EL (cell line): ENCODE measurements at regions not wholly inside any gene's neighbourhood (a gene's known extent, or its start where the extent isn't known, plus 50 kb on each side); places are given as distances from the start of the nearest gene placed in this dataset.
"Not testable (repeated sequence)": the region's sequence is repeated elsewhere in the genome, so short reads cannot be mapped to it uniquely, and the experiment has no call there.

ENCODE experiments used
- DNase-seq: peaks from one replicate; pipeline ENCODE4 v3.0.0-alpha.2; 2016

DNA sequence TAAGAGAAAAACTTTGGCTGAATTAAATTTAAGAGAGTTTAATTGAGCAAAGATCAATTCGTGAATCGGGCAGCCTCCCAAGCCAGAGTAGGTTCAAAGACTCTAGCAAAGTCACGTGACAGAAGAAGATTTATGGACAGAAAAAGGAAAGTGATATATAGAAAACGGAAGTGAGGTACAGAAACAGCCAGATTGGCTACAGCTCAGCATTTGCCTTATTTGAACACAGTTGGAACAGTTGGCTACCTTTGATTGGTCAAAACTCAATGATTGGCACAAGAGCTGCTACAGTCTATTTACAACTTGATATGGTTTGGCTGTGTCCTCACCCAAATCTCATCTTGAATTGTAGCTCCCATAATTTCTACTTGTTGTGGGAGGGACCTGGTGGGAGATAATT lies 102.6 kb downstream of the PLG start:
- no peak for DNase-seq

GRCh38 chr6:160808263-160808662 lies 106.2 kb downstream of the PLG start:
- DNase-seq = no peak

DNA sequence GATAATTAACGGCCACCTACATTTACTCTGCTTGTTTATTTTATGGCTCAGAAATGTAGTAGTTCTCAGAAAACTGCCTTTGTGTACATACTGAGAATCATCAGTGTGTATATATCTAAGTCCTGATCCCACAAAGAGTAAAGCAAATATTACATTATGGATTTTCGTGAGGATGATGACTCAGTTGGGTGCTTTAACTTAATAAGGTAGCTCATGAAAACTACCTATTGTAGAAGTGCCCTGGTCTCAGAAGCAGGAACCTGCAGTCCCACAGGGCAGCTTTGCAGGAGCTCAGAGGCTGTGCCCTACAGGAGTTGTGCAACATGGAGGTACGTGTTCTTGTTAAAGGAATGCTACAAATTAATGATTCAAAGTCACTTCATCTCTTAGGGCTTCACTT lies 108.2 kb downstream of the PLG start:
- DNase-seq = no peak

DNA sequence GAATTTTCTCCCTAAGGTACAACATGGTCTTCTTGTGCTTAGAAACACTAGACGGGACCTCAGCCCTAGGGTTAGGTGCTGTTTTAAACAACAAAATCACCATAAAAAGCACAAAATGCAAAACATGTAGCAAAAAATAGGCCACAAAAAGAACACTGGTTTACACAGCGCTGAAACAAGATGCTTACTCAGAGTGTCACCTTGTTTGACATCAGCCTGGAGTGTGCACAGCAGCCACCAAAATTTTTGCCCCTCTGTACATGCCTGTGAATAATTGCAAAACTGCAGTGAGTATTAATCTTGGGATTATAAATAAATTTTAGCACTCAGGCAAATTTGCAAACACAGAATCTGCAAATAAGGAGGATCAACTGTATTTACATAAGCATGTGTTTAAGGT lies 110.1 kb downstream of the PLG start:
- no peak for DNase-seq

DNA sequence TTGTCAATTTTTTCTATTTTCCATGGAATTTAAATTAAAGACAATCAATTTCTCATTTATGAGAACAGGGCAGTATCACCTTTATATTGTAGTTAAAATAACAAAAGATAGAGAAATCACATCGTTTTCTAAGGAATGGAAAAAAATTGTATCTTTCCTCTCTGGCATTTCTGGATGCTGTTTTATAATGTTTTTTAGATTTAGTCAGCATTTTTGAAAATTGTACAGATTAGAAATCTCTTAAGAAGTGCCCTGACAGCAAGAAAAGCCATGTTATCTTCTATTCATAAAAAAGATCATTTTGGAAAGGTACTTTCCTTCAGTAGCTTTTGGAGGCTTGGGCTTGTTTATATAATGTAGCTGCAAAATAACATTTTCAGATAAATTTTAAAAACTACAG lies 116.9 kb downstream of the PLG start:
- DNase-seq = no peak

DNA sequence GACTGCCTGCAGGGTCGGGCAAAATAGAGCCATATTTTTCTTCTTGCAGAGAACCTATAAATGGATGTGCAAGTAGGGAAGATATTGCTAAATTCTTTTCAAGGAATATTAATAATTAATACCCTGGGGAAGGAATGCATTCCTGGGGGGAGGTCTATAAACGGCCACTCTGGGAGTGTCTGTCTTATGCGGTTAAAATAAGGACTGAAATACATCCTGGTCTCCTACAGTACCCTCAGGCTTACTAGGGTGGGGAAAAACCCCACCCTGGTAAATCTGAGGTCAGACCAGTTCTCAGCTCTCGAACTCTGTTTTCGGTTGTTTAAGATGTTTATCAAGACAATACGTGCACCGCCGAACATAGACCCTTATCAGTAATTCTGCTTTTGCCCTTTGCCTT lies 118.6 kb downstream of the PLG start:
- not testable (repeated sequence) for DNase-seq

- no peak for DNase-seq
Observed at GRCh38 chr6:160831739-160832138, 129.7 kb downstream of the PLG start.

DNA sequence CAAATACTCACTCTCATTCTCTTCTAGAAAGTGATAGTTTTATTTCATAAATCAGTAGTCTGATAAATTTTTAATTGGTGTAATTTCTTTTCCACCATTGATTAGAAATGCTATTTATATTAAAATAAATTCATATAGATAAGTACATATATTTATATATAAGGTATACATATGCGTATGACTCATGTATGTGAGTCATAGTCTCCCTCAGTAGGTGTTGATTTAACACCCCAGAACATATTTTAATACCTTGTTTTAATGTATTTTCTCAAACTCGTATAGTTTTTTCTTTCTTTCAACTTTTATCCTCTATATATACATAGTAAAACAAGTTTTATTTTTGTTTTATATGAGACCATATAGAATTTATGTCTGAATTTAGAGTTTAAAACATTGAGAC lies 130.4 kb downstream of the PLG start:
- no peak for DNase-seq

GRCh38 chr6:160837146-160837545 lies 135.1 kb downstream of the PLG start:
- no peak for DNase-seq

- DNase-seq = no peak
Observed at GRCh38 chr6:160851031-160851430, 140.5 kb upstream of the MAP3K4 start.

GRCh38 chr6:160853946-160854345 lies 137.6 kb upstream of the MAP3K4 start:
- no peak for DNase-seq

GRCh38 chr6:160858886-160859285 lies 132.7 kb upstream of the MAP3K4 start:
- DNase-seq = no peak

DNA sequence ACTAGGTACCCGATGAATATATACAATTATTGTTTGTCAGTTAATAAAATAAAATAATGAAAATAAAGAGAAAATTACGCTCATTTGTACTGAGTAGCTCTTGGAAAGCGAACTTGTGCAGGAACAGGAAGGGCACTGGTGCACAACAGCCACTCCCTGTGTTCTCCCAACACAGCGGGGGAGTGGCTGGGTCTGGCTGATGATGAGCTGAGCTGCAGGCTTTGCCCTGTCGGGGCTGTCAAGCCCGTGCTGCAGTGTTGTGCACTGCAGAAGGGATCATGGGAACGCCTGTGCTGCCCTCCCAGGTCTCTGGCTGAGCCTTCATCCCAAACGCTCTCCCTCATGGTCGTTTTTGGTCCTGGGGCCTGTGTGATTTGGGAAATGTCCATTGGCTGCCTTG lies 131.7 kb upstream of the MAP3K4 start:
- no peak for DNase-seq

DNA sequence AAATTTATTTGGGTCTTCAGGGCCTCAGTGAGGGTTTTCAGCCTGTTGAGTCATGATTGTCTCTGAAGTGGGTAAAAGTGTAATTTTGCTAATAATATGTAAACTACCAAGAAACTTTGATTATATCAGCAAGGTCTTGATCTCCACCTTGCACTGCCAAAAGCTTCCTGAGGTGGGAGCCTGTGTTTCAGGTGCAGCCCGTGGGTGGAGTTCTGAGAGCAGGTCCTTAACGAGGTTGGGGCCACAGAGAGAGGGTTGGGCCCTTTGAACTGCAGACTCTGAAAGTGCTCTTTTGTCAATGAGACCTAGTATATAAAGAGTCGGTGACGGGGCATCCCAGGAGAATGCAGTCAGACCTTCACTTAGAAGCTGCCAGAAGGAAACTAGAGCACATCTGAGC lies 129.7 kb upstream of the MAP3K4 start:
- no peak for DNase-seq

GRCh38 chr6:160863782-160864181 lies 127.8 kb upstream of the MAP3K4 start:
- DNase-seq = no peak

DNA sequence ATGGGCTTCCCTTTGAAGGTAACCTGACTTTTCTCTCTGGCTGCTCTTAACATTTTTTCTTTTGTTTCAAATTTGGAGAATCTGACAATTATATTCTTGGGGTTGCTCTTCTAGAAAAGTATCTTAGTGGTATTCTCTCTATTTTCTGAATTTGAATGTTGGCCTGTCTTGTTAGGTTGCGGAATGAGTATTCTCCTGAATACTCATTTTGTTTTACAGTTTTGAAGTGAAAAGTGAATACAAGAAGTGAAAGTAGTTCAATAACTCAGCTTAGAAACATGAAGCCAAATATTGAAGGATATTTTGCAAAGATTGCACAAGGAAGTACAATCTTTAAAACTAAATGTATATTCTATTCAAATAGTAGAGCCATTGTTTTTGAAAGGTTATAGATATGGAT lies 120.2 kb upstream of the MAP3K4 start:
- no peak for DNase-seq

DNA sequence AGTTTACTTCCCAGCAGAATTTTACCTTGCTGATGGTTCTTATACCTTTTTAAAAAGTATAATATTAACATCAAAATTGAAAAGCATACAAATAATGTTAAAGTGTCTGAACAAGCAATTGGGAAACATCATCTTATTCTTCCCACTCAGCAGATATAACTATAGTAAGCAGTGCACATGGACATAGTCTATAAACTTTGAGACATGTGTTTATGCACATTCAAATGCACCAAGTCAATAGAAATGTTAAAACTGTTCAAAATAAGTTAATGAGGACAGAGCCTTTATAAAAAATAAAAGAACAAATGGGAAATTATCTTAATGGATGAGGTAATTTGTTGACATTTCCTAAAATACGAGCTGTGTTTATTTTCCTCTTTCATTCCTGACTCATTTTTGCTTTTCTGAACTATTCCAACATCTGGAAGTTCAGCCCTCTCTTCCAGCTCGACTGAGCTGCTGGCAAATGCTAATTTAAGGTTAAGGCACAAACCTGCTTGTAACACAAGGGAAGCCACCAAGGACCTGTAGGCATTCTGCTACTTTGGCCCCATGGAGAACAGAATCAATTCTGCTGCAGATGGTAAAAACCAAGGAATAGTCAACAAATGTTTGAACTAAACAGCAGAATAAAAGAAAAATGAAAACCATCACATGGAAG lies 110.3 kb upstream of the MAP3K4 start:
- no peak for DNase-seq

DNA sequence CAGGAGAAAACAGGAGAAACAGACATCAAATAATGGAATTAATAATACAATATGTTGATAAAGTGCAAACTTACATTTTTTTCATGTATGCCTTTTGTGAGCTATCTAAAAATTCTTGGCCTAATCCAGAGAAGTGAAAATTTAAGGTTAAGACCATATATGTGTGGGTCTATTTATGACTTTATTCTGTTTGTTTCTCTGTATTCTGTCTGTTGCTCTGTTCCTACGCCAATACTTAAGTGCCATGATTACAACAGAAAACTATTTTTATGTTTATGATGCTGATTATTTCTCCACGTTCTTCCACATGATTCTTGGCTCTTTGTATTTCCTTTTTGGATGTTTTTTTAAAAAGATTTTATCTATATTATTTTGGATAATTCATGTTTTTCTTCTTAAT lies 109.6 kb upstream of the MAP3K4 start:
- no peak for DNase-seq

DNA sequence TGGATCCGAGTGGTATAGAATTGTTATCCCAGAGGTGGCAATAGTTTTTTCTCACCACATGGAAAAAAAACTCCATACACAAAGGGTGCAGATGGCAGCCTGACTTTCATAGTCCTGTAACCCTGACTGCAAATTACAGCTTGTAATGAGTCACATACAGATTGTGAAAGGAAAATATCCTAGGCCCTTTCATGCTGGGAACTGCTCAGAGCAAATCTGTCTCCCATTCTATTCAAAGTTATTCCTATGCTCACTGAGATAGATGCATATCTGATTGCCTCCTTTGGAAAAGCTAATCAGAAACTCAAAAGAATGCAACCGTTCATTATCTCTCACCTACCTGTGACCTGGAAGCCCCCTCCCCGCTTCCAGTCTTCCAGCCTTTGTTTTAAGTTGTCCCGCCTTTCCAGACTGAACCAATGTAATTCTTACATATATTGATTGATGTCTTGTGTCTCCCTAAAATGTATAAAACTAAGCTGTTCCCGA lies 108.7 kb upstream of the MAP3K4 start:
- DNase-seq = no peak

GRCh38 chr6:160883560-160883959 lies 108.0 kb upstream of the MAP3K4 start:
- no peak for DNase-seq

DNA sequence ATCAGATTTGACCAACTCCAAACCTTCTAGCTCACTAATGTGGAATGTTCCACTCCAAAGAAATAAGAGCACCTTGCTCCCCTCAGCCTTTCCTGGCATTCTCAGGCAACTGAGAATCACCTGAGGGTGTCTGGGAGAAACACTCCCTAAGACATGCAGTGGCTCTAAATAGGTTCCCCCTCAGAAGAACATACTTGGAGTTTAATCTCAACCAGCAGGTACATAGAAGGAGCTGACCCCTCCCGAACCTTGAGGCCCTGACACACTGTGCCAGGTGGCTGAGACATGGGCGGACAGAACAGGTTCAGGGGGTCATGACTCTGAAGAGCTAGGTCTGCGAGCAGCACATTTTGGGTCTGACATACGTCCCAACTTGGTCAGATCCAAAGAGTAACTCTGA lies 107.6 kb upstream of the MAP3K4 start:
- no peak for DNase-seq

- not testable (repeated sequence) for DNase-seq
Observed at GRCh38 chr6:160889148-160889547, 102.4 kb upstream of the MAP3K4 start.

DNA sequence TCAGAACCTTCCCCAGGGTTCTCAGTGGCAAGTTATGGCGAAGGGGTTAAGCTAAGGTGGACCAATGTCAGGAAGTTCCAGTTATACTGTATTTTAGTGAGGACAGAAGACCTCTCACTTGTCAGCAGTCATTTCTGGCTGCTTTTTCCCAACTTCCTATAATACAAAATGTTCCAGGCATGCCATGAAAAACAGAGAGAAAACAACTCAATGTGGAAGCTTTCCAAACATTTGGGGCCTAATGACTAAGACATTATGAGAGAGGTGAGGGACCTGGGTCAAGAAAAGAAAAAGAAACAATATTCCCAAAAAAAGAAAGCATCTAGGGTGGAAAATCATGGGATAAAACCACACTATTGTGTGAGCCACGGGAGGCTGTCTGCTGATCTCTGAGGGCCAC lies 99.9 kb upstream of the MAP3K4 start:
- no peak for DNase-seq

- no peak for DNase-seq
Observed at GRCh38 chr6:160895562-160895961, 96.0 kb upstream of the MAP3K4 start.

DNA sequence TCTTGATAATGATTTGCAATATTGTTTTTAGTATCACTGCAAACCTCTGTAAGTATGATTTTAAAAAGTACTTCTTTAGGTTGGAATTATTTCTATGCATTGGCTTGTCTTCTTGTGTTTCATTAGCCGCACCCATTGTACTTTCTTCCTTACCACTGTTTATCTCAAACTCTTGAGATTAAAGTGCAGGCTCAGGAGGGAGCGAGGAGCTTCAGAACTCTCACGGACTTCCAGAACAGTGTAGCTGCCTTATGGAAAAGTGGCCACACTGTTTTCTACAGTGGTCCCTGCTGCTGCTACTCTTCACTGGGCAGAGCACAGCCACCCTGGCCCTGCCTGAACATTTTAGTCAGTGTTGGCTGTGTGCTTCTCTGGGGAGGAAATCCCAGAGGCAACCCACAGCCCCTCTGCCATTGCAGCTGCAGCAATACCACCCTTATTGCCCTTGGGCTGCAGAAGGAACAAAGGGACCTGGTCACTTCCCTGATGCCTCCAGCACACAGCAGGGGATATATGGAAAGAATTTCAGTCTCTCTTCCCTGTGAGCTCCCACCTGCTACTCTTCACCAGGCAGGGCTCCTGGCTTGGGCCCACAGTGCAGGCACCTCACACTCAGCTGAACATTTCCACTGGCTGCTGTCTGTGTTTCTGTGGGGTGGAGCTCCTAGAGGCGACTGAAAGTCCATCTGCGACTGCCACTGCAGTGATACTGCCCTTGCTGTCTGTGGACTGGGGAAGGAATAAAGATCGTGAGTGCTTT lies 91.7 kb upstream of the MAP3K4 start:
- DNase-seq = no peak
